Duodenal mucosa (tissue), 2 donors: ENCODE measurements at regions not wholly inside any gene's neighbourhood (a gene's known extent, or its start where the extent isn't known, plus 50 kb on each side); places are given as distances from the start of the nearest gene placed in this dataset.

Experiments
- H3K27ac ChIP-seq: one replicate; pipeline ENCODE4 v1.7.0; 2013; ENCODE audit warnings: low read depth, low read length
- H3K27me3 ChIP-seq, 2 donors: one replicate each; pipeline ENCODE4 v1.7.0; 2013; ENCODE audit warnings: low read length in 2 of 2, control low read depth in 1 of 2; ENCODE audit not compliant: insufficient read depth in 2 of 2, control insufficient read depth in 1 of 2
- H3K36me3 ChIP-seq, 2 donors: one replicate each; pipeline ENCODE4 v1.7.0; 2013; ENCODE audit warnings: low read length in 2 of 2, control low read depth in 1 of 2; ENCODE audit not compliant: insufficient read depth in 2 of 2, control insufficient read depth in 1 of 2
- H3K4me1 ChIP-seq, 2 donors: one replicate each; pipeline ENCODE4 v1.7.0; 2013; ENCODE audit warnings: low read length in 2 of 2, control low read depth in 1 of 2; ENCODE audit not compliant: insufficient read depth in 2 of 2, control insufficient read depth in 1 of 2
- H3K4me3 ChIP-seq, 2 donors: one replicate each; pipeline ENCODE4 v1.7.0; 2013; ENCODE audit warnings: low read length in 2 of 2, low read depth in 1 of 2
- H3K9ac ChIP-seq, 2 donors: one replicate each; pipeline ENCODE4 v1.7.0; 2013; ENCODE audit warnings: low read length in 2 of 2, low read depth in 1 of 2
- H3K9me3 ChIP-seq, 2 donors: one replicate each; pipeline ENCODE4 v1.7.0; 2013; ENCODE audit warnings: low read length in 2 of 2, control low read depth in 1 of 2; ENCODE audit not compliant: control insufficient read depth in 1 of 2

GRCh38 chr3:28746990-28747389 is 398.4 kb upstream of the AZI2 start:
- H3K4me1 ChIP-seq, result no peaks in the 10 kb centered on the region
- H3K27ac ChIP-seq, result no peak overlapping the region
- no peaks in the 10 kb centered on the region for H3K36me3 ChIP-seq
- H3K27me3 ChIP-seq, result no peaks in the 10 kb centered on the region
- H3K9me3 ChIP-seq, result peaks cover 0 to 5% of the 10 kb centered on the region in 2 donors
- no peak overlapping the region for H3K9ac ChIP-seq
- H3K4me3 ChIP-seq, result no peak overlapping the region

DNA sequence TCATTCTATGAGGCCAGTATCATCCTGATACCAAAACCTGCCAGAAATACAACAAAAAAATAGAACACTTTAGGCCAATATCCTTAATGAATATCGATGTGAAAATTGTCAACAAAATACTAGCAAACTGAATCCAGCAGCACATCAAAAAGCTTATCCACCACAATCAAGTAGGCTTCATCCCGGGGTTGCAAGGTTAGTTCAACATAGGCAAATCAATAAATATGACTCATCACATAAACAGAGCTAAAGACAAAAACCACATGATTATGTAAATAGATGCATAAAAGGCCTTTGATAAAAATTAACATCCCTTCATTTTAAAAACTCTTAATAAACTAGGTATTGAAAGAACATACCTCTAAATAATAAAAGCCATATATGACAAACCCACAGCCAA is 403.2 kb upstream of the AZI2 start:
- Histone ChIP-seq H3K4me1 (no peaks in the 10 kb centered on the region), H3K9ac (no peak overlapping the region), H3K27me3 (no peaks in the 10 kb centered on the region), H3K27ac (no peak overlapping the region), H3K36me3 (no peaks in the 10 kb centered on the region), H3K9me3 (peaks cover 0 to 10% of the 10 kb centered on the region in 2 donors), H3K4me3 (no peak overlapping the region)

- H3K9ac ChIP-seq, result no peak overlapping the region
- H3K4me1 ChIP-seq, result no peaks in the 10 kb centered on the region
- H3K9me3 ChIP-seq, result peaks cover 0 to 10% of the 10 kb centered on the region in 2 donors
- H3K4me3 ChIP-seq, result no peak overlapping the region
- no peaks in the 10 kb centered on the region for H3K27me3 ChIP-seq
- H3K27ac ChIP-seq, result no peak overlapping the region
- H3K36me3 ChIP-seq, result no peaks in the 10 kb centered on the region
Measured at GRCh38 chr3:28752290-28752689, 403.7 kb upstream of the AZI2 start.

- H3K4me1 ChIP-seq, result no peaks in the 10 kb centered on the region
- H3K27ac ChIP-seq, result no peak overlapping the region
- peaks cover 0 to 6% of the 10 kb centered on the region in 2 donors for H3K9me3 ChIP-seq
- H3K36me3 ChIP-seq, result no peaks in the 10 kb centered on the region
- no peaks in the 10 kb centered on the region for H3K27me3 ChIP-seq
- no peak overlapping the region for H3K9ac ChIP-seq
- no peak overlapping the region for H3K4me3 ChIP-seq
Measured at GRCh38 chr3:28756056-28756455, 407.4 kb upstream of the AZI2 start.

DNA sequence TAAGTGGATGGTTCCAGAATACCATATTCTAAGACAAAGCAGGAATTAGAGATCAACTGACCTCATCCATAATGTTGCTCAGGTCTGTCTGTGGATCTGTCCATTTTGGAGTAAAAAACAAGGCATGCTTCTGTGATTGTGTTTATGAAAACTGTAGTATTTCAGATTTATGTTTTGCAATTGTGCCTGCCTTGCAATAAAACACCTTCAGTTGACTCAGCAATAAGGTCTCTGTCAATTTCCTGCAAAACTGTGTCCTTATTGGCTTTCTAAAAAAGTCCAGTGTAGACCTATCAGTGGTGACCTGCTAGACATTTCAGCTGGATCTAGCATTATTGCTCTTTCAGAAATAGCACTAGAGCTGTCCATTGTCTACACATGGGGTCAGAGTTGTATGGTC is 409.5 kb upstream of the AZI2 start:
- Histone ChIP-seq H3K27ac (no peak overlapping the region), H3K4me1 (no peaks in the 10 kb centered on the region), H3K9me3 (peaks cover 0 to 5% of the 10 kb centered on the region in 2 donors), H3K36me3 (no peaks in the 10 kb centered on the region), H3K4me3 (no peak overlapping the region), H3K27me3 (no peaks in the 10 kb centered on the region), H3K9ac (no peak overlapping the region)

DNA sequence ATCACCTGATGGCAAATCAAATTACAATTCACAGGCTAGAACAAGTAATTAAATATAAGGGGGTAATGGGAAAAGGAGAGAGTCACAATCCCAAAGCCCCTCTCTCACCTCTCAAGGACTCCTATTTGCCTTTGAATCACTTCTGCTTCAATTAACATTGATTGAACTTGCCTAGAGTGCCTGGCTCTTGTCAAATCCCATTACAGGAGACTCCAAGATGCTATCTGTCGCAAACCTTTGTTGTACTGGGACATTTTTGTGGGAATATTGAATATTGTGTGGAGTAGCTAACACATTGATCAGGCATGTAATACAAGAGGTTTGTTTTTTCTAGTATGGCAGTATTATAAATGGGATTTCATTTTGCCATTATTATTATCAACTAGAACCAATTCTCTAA is 412.8 kb upstream of the AZI2 start:
- Histone ChIP-seq H3K36me3 (no peaks in the 10 kb centered on the region), H3K9ac (no peak overlapping the region), H3K4me3 (no peak overlapping the region), H3K9me3 (no peaks in the 10 kb centered on the region), H3K27me3 (no peaks in the 10 kb centered on the region), H3K4me1 (no peaks in the 10 kb centered on the region), H3K27ac (no peak overlapping the region)

- Histone ChIP-seq H3K4me1 (no peaks in the 10 kb centered on the region), H3K36me3 (no peaks in the 10 kb centered on the region), H3K9me3 (peaks cover 0 to 5% of the 10 kb centered on the region in 2 donors), H3K4me3 (no peak overlapping the region), H3K9ac (no peak overlapping the region), H3K27me3 (no peaks in the 10 kb centered on the region), H3K27ac (no peak overlapping the region)
Measured at GRCh38 chr3:28765194-28765593, 416.6 kb upstream of the AZI2 start.

DNA sequence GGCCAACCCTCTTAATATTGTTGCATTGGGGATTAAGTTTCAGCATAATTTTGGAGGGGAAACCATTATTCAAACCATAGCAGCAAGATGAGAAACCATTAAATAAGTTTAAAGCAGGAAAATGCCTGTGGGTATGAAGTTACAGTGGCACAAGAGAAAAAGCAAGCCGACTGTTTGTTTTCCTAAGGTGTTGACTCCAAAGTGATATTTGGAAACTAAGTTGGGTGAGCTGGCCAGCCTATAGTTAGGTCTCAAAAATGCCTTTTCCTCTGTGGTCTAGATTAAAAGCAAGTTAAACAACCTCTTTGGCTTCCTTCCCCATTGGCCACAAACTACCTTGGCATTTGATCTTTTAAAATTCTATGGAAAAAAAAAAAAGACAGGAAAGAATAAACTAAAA is 419.8 kb upstream of the AZI2 start:
- H3K9me3 ChIP-seq, result peaks cover 10 to 12% of the 10 kb centered on the region in 2 donors

GRCh38 chr3:28777806-28778475 is 429.3 kb upstream of the AZI2 start:
- Histone ChIP-seq H3K9ac (no peak overlapping the region), H3K36me3 (no peaks in the 10 kb centered on the region), H3K4me1 (no peaks in the 10 kb centered on the region), H3K27me3 (no peaks in the 10 kb centered on the region), H3K4me3 (no peak overlapping the region), H3K27ac (no peak overlapping the region), H3K9me3 (no peaks in the 10 kb centered on the region)

More for the DNA sequence above, 419.8 kb upstream of the AZI2 start:
- H3K27me3 ChIP-seq, result no peaks in the 10 kb centered on the region
- H3K27ac ChIP-seq, result no peak overlapping the region
- H3K9ac ChIP-seq, result no peak overlapping the region
- H3K36me3 ChIP-seq, result no peaks in the 10 kb centered on the region
- H3K4me1 ChIP-seq, result no peaks in the 10 kb centered on the region
- H3K4me3 ChIP-seq, result no peak overlapping the region

- Histone ChIP-seq H3K27ac (no peak overlapping the region), H3K4me1 (no peaks in the 10 kb centered on the region), H3K36me3 (no peaks in the 10 kb centered on the region), H3K4me3 (no peak overlapping the region), H3K9ac (no peak overlapping the region), H3K27me3 (no peaks in the 10 kb centered on the region), H3K9me3 (no peaks in the 10 kb centered on the region)
Measured at GRCh38 chr3:28780480-28780879, 431.9 kb upstream of the AZI2 start.

DNA sequence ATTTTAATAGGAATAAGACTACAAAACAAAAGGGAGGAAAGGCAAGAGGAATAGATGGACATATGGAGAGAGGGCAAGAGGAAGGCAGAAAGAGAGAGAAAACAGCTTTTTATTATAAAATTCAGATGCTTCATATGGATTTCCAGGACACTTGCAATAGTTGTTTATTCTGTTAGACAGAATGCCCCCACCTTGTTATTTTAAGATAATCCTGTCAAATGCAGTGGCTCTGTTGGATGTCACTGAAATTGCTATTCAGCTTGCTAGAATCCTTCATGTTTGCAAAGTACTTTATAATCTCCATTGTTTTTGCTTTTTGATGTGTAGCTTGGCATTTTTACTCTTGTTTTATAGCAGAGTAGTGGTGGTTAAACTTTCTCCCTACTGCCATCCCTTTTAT is 432.4 kb upstream of the AZI2 start:
- H3K27ac ChIP-seq, result no peak overlapping the region

More for the DNA sequence above, 432.4 kb upstream of the AZI2 start:
- H3K4me1 ChIP-seq, result no peaks in the 10 kb centered on the region
- no peaks in the 10 kb centered on the region for H3K36me3 ChIP-seq
- no peaks in the 10 kb centered on the region for H3K9me3 ChIP-seq
- H3K9ac ChIP-seq, result no peak overlapping the region
- no peak overlapping the region for H3K4me3 ChIP-seq
- no peaks in the 10 kb centered on the region for H3K27me3 ChIP-seq
